WI38 (cell line): ENCODE measurements at regions not wholly inside any gene's neighbourhood (a gene's known extent, or its start where the extent isn't known, plus 50 kb on each side); places are given as distances from the start of the nearest gene placed in this dataset.

ENCODE experiments used
- H3K4me3 ChIP-seq: 2 replicates; pipeline ENCODE4 v1.5.1; 2011; ENCODE audit warnings: low read depth, mild to moderate bottlenecking, control low read depth, low read length
- CTCF ChIP-seq: IDR thresholded peaks from 2 replicates; pipeline ENCODE4 v1.5.1; 2012; ENCODE audit warnings: low read depth, mild to moderate bottlenecking, control low read depth, low read length

- H3K4me3 ChIP-seq, result no peak overlapping the region
- no peak for TF ChIP-seq CTCF
Measured at GRCh38 chr4:61079976-61080375, 120.2 kb upstream of the ADGRL3 start.

GRCh38 chr4:61085534-61085933, 114.6 kb upstream of the ADGRL3 start:
- TF ChIP-seq CTCF, result no peak
- no peak overlapping the region for H3K4me3 ChIP-seq

GRCh38 chr4:61086357-61086756, 113.8 kb upstream of the ADGRL3 start:
- no peak for TF ChIP-seq CTCF
- no peak overlapping the region for H3K4me3 ChIP-seq

GRCh38 chr4:61086979-61087378, 113.1 kb upstream of the ADGRL3 start:
- no peak overlapping the region for H3K4me3 ChIP-seq
- no peak for TF ChIP-seq CTCF

- TF ChIP-seq CTCF, result no peak
- H3K4me3 ChIP-seq, result no peak overlapping the region
Measured at GRCh38 chr4:61094854-61095598, 105.1 kb upstream of the ADGRL3 start.

- H3K4me3 ChIP-seq, result no peak overlapping the region
- no peak for TF ChIP-seq CTCF
Measured at GRCh38 chr4:61128682-61129081, 71.4 kb upstream of the ADGRL3 start.

GRCh38 chr4:61129971-61130370, 70.2 kb upstream of the ADGRL3 start:
- H3K4me3 ChIP-seq, result no peak overlapping the region
- TF ChIP-seq CTCF, result no peak
